ENCODE measurements at regions not wholly inside any gene's neighbourhood (a gene's known extent, or its start where the extent isn't known, plus 50 kb on each side); places are given as distances from the start of the nearest gene placed in this dataset.

- WGBS, 2 donors = 40% methylated on average over 14 to 15 of the region's 15 CpGs
- no peak overlapping the region for H3K4me3 ChIP-seq (ENCODE audit: low read depth, poor library complexity, severe bottlenecking)
- intact Hi-C loops (cut with DNase I; ENCODE audit: low total_unique reads) = no loop called here
- no peak for TF ChIP-seq CTCF (IDR thresholded peaks at IDR 0.05)
- no peak for TF ChIP-seq POLR2A (IDR thresholded peaks at IDR 0.05)
- no peak for DNase-seq (ENCODE audit: low spot score in 2 of 2)
These were observed 116.1 kb upstream of the CDH4 start for GRCh38 chr20:61135968-61136367.

- 75% methylated on average over 5 of the region's 5 CpGs for WGBS, 2 donors
- intact Hi-C loops (cut with DNase I; ENCODE audit: low total_unique reads) = no loop called here
- no peak for TF ChIP-seq POLR2A (IDR thresholded peaks at IDR 0.05)
- TF ChIP-seq CTCF (IDR thresholded peaks at IDR 0.05) = no peak
- DNase-seq (ENCODE audit: low spot score in 2 of 2) = no peak
- H3K4me3 ChIP-seq (ENCODE audit: low read depth, poor library complexity, severe bottlenecking) = no peak overlapping the region
These were observed 113.5 kb upstream of the CDH4 start for GRCh38 chr20:61138566-61138965.

GRCh38 chr20:61139031-61139430 is 113.0 kb upstream of the CDH4 start:
- 69 to 74% methylated on average over 4 of the region's 4 CpGs for WGBS, 2 donors
- DNase-seq (ENCODE audit: low spot score in 2 of 2) = no peak
- intact Hi-C loops (cut with DNase I; ENCODE audit: low total_unique reads) = no loop called here
- no peak overlapping the region for H3K4me3 ChIP-seq (ENCODE audit: low read depth, poor library complexity, severe bottlenecking)
- TF ChIP-seq POLR2A (IDR thresholded peaks at IDR 0.05) (no peak), CTCF (IDR thresholded peaks at IDR 0.05) (no peak)

GRCh38 chr20:61140576-61140975 is 111.5 kb upstream of the CDH4 start:
- peak in 1 of 2 donors; percentile 83 for DNase-seq (ENCODE audit: low spot score in 2 of 2)
- 88 to 89% methylated on average over 4 of the region's 4 CpGs for WGBS, 2 donors
- no peak overlapping the region for H3K4me3 ChIP-seq (ENCODE audit: low read depth, poor library complexity, severe bottlenecking)
- intact Hi-C loops (cut with DNase I; ENCODE audit: low total_unique reads) = no loop called here
- TF ChIP-seq POLR2A (IDR thresholded peaks at IDR 0.05) (no peak), CTCF (IDR thresholded peaks at IDR 0.05) (no peak)

- intact Hi-C loops (cut with DNase I; ENCODE audit: low total_unique reads) = no loop called here
- peak in 1 of 2 donors; percentile 18 for DNase-seq (ENCODE audit: low spot score in 2 of 2)
- H3K4me3 ChIP-seq (ENCODE audit: low read depth, poor library complexity, severe bottlenecking) = no peak overlapping the region
- TF ChIP-seq POLR2A (IDR thresholded peaks at IDR 0.05) (no peak), CTCF (IDR thresholded peaks at IDR 0.05) (no peak)
- WGBS, 2 donors = 74 to 86% methylated on average over 4 of the region's 4 CpGs
These were observed 106.0 kb upstream of the CDH4 start for GRCh38 chr20:61146023-61146422.

GRCh38 chr20:61149636-61150035 is 102.4 kb upstream of the CDH4 start:
- TF ChIP-seq CTCF (IDR thresholded peaks at IDR 0.05) (no peak), POLR2A (IDR thresholded peaks at IDR 0.05) (no peak)
- WGBS, 2 donors = 61 to 67% methylated on average over 5 of the region's 5 CpGs
- DNase-seq (ENCODE audit: low spot score in 2 of 2) = no peak
- intact Hi-C loops (cut with DNase I; ENCODE audit: low total_unique reads) = no loop called here
- H3K4me3 ChIP-seq (ENCODE audit: low read depth, poor library complexity, severe bottlenecking) = no peak overlapping the region

Data from lower leg skin (tissue), 4 donors.